H9 (cell line): ENCODE measurements at regions not wholly inside any gene's neighbourhood (a gene's known extent, or its start where the extent isn't known, plus 50 kb on each side); places are given as distances from the start of the nearest gene placed in this dataset.

Experiments
- DNase-seq: peaks from one replicate; pipeline ENCODE4 v3.0.0-alpha.2; 2017
- H2AFZ ChIP-seq: one replicate; pipeline ENCODE4 v1.6.1; 2013; ENCODE audit warnings: mild to moderate bottlenecking, low read length, control low read depth, moderate library complexity
- H2AK5ac ChIP-seq: 2 replicates; pipeline ENCODE4 v1.6.1; 2013; ENCODE audit warnings: low read length, control low read depth, mixed read lengths; ENCODE audit not compliant: insufficient read length
- H2BK120ac ChIP-seq: one replicate; pipeline ENCODE4 v1.6.1; 2013; ENCODE audit warnings: low read depth, mild to moderate bottlenecking, low read length, control low read depth, inconsistent platforms; ENCODE audit not compliant: poor library complexity, severe bottlenecking
- H2BK12ac ChIP-seq: 2 replicates; pipeline ENCODE4 v1.6.1; 2013; ENCODE audit warnings: low read length, control low read depth, mixed read lengths, low read depth; ENCODE audit not compliant: insufficient read length
- H2BK15ac ChIP-seq: 2 replicates; pipeline ENCODE4 v1.6.1; 2013; ENCODE audit warnings: low read depth, low read length, control low read depth
- H2BK20ac ChIP-seq: one replicate; pipeline ENCODE4 v1.6.1; 2013; ENCODE audit warnings: low read depth, mild to moderate bottlenecking, low read length, control low read depth, inconsistent platforms; ENCODE audit not compliant: poor library complexity, severe bottlenecking
- H2BK5ac ChIP-seq: 2 replicates; pipeline ENCODE4 v1.6.1; 2013; ENCODE audit warnings: low read length, control low read depth, mixed read lengths; ENCODE audit not compliant: insufficient read length
- H3K14ac ChIP-seq: 2 replicates; pipeline ENCODE4 v1.6.1; 2013; ENCODE audit warnings: low read length, control low read depth; ENCODE audit not compliant: insufficient read depth
- H3K18ac ChIP-seq: 2 replicates; pipeline ENCODE4 v1.6.1; 2013; ENCODE audit warnings: low read depth, mild to moderate bottlenecking, mixed read lengths, low read length, control low read depth; ENCODE audit not compliant: insufficient read length
- H3K23ac ChIP-seq: 2 replicates; pipeline ENCODE4 v1.6.1; 2013; ENCODE audit warnings: low read length, control low read depth, mixed read lengths, low read depth; ENCODE audit not compliant: insufficient read length
- H3K23me2 ChIP-seq: 2 replicates; pipeline ENCODE4 v1.6.1; 2013; ENCODE audit warnings: low read depth, mild to moderate bottlenecking, mixed read lengths, low read length, control low read depth; ENCODE audit not compliant: insufficient read length, poor library complexity, severe bottlenecking
- H3K27ac ChIP-seq: 2 replicates; pipeline ENCODE4 v1.5.1; 2013; ENCODE audit warnings: low read length, control low read depth, mixed read lengths, low read depth; ENCODE audit not compliant: insufficient read length
- H3K27me3 ChIP-seq: 2 replicates; pipeline ENCODE4 v1.6.1; 2013; ENCODE audit warnings: low read length, control low read depth, inconsistent platforms; ENCODE audit not compliant: insufficient read depth
- H3K4ac ChIP-seq: 2 replicates; pipeline ENCODE4 v1.6.1; 2013; ENCODE audit warnings: low read depth, mild to moderate bottlenecking, control low read depth, inconsistent platforms, low read length, moderate library complexity
- H3K4me1 ChIP-seq: 2 replicates; pipeline ENCODE4 v1.6.1; 2013; ENCODE audit warnings: low read length, control low read depth, inconsistent platforms; ENCODE audit not compliant: insufficient read depth
- H3K4me2 ChIP-seq: 2 replicates; pipeline ENCODE4 v1.6.1; 2013; ENCODE audit warnings: low read length, control low read depth, mixed read lengths; ENCODE audit not compliant: insufficient read length, insufficient read depth
- H3K56ac ChIP-seq: 2 replicates; pipeline ENCODE4 v1.6.1; 2013; ENCODE audit warnings: low read depth, mild to moderate bottlenecking, mixed read lengths, low read length, control low read depth; ENCODE audit not compliant: insufficient read length
- H3K79me1 ChIP-seq: 2 replicates; pipeline ENCODE4 v1.6.1; 2013; ENCODE audit warnings: low read depth, mild to moderate bottlenecking, moderate library complexity, low read length, control low read depth, inconsistent platforms; ENCODE audit not compliant: insufficient read depth, poor library complexity, severe bottlenecking
- H3K79me2 ChIP-seq: 2 replicates; pipeline ENCODE4 v1.6.1; 2013; ENCODE audit warnings: low read length, control low read depth, inconsistent platforms; ENCODE audit not compliant: insufficient read depth
- H3K9ac ChIP-seq: 2 replicates; pipeline ENCODE4 v1.6.1; 2013; ENCODE audit warnings: low read length, control low read depth, mixed read lengths; ENCODE audit not compliant: insufficient read length; ENCODE audit errors: extremely low read depth
- H3K9me3 ChIP-seq: one replicate; pipeline ENCODE4 v1.6.1; 2013; ENCODE audit warnings: low read depth, low read length, inconsistent platforms; ENCODE audit not compliant: control insufficient read depth
- H3T11ph ChIP-seq: one replicate; pipeline ENCODE4 v1.6.1; 2013; ENCODE audit warnings: mild to moderate bottlenecking, low read length, control low read depth, inconsistent platforms
- H4K20me1 ChIP-seq: one replicate; pipeline ENCODE4 v1.6.1; 2013; ENCODE audit not compliant: control insufficient read depth, insufficient read length, insufficient read depth
- H4K5ac ChIP-seq: 2 replicates; pipeline ENCODE4 v1.6.1; 2013; ENCODE audit warnings: low read depth, mild to moderate bottlenecking, mixed read lengths, low read length, control low read depth; ENCODE audit not compliant: insufficient read length
- H4K8ac ChIP-seq: replicated peaks from 2 replicates; pipeline ENCODE4 v1.6.1; 2013; ENCODE audit warnings: low read length, control low read depth, mixed read lengths, low read depth; ENCODE audit not compliant: insufficient read length
- H4K91ac ChIP-seq: 2 replicates; pipeline ENCODE4 v1.6.1; 2013; ENCODE audit warnings: low read depth, mild to moderate bottlenecking, moderate library complexity, mixed read lengths, low read length, control low read depth; ENCODE audit not compliant: insufficient read length
- H3K27ac Mint-ChIP-seq, 3 experiments: 2 replicates in 2 of 3; 3 replicates in 1 of 3; pipeline ENCODE4 v1.8.0; 2020 to 2021; ENCODE audit warnings: mixed read lengths in 3 of 3, mild to moderate bottlenecking in 1 of 3, moderate library complexity in 1 of 3
- H3K27me3 Mint-ChIP-seq: 2 replicates; pipeline ENCODE4 v1.8.0; 2021; ENCODE audit warnings: low read depth, mild to moderate bottlenecking, moderate library complexity, mixed read lengths
- H3K36me3 Mint-ChIP-seq, 3 experiments: 2 replicates in 2 of 3; 3 replicates in 1 of 3; pipeline ENCODE4 v1.8.0; 2020 to 2021; ENCODE audit warnings: low read depth in 3 of 3, mixed read lengths in 3 of 3; ENCODE audit not compliant: insufficient read depth in 1 of 3
- H3K4me1 Mint-ChIP-seq, 2 experiments: 2 replicates each; pipeline ENCODE4 v1.8.0; 2020; ENCODE audit warnings: mixed read lengths in 2 of 2
- H3K4me3 Mint-ChIP-seq, 2 experiments: 2 replicates in 1 of 2; 3 replicates in 1 of 2; pipeline ENCODE4 v1.8.0; 2020 to 2021; ENCODE audit warnings: mild to moderate bottlenecking in 2 of 2, mixed read lengths in 2 of 2, moderate library complexity in 1 of 2
- H3K9me3 Mint-ChIP-seq, 2 experiments: 2 replicates in 1 of 2; 3 replicates in 1 of 2; pipeline ENCODE4 v1.8.0; 2020; ENCODE audit warnings: mild to moderate bottlenecking in 2 of 2, mixed read lengths in 2 of 2, moderate library complexity in 1 of 2
- CTCF ChIP-seq: fragments of 200-600 bp; sonication (generic); conservative IDR thresholded peaks from 3 replicates; pipeline ENCODE4 v1.8.0; 2021; ENCODE audit warnings: antibody characterized with exemption, mild to moderate bottlenecking
- WGBS: extraction: QIAGEN DNeasy Blood & Tissue Kit; methylation state at CpG from one replicate; pipeline ENCODE4 v1.1.7; 2013; ENCODE audit warnings: missing lambda C conversion rate, low lambda C conversion rate, mixed read lengths; ENCODE audit not compliant: insufficient read length; ENCODE audit errors: extremely low coverage; 5-methylcytosine and 5-hydroxymethylcytosine counted together

- TF ChIP-seq CTCF = no peak
- Histone ChIP-seq H3K79me2 (no peaks in the 10 kb centered on the region), H2BK20ac (no peak overlapping the region), H2BK12ac (no peak overlapping the region), H3K27me3 (no peaks in the 10 kb centered on the region), H3K4me1 (peaks cover 13% of the 10 kb centered on the region; the same call in 1 of the 2 replicates), H3K27ac (no peak overlapping the region), H3K14ac (no peak overlapping the region), H3K9me3 (no peaks in the 10 kb centered on the region), H4K91ac (no peak overlapping the region), H2BK120ac (no peak overlapping the region), H3K23me2 (no peaks in the 10 kb centered on the region), H3K79me1 (no peaks in the 10 kb centered on the region), H2AFZ (no peak overlapping the region), H3T11ph (no peak overlapping the region), H4K8ac (no peak overlapping the region), H3K4me2 (no peak overlapping the region), H3K18ac (no peak overlapping the region), H2BK5ac (no peak overlapping the region), H2BK15ac (no peak overlapping the region), H3K9ac (no peak overlapping the region), H3K4ac (no peak overlapping the region), H4K20me1 (no peaks in the 10 kb centered on the region), H3K23ac (no peak overlapping the region), H4K5ac (no peak overlapping the region), H2AK5ac (no peak overlapping the region), H3K56ac (no peak overlapping the region)
- Mint-ChIP-seq H3K27me3 (peaks cover 3% of the 10 kb centered on the region), H3K4me1 (peaks cover 13 to 27% of the 10 kb centered on the region in 2 experiments), H3K9me3 (peaks cover 0 to 2% of the 10 kb centered on the region in 2 experiments; a peak in 1 of 5 replicates), H3K4me3 (no peak overlapping the region), H3K36me3 (no peaks in the 10 kb centered on the region), H3K27ac (no peak overlapping the region; a peak in 1 of 7 replicates)
- WGBS = no CpG with 5 or more reads among the region's 9 CpGs
- DNase-seq = no peak
These were observed 237.4 kb downstream of the LPIN1 start for GRCh38 chr2:11983870-11984269.
